IMR-90 (cell line): ENCODE measurements at regions not wholly inside any gene's neighbourhood (a gene's known extent, or its start where the extent isn't known, plus 50 kb on each side); places are given as distances from the start of the nearest gene placed in this dataset.

Source experiments
- ATAC-seq: fragments of 200-7000 bp; cut with Tn5 transposase; 2 replicates; pipeline ENCODE4 v1.9.1; 2020; ENCODE audit warnings: low read depth, mild to moderate bottlenecking, moderate library complexity
- BruUV-seq: library from RNA; stranded (reverse); fragments of 400-500 nt; replicated peaks from 2 replicates; lab custom pipeline; 2021; lab: Mats Ljungman, UMichigan
- CTCF ChIA-PET: fragments of 300-600 bp; formaldehyde crosslinking; extraction: SDS; loops from one replicate; lab custom pipeline; 2021; ENCODE audit warnings: antibody characterized with exemption; lab: Yijun Ruan, JAX
- POLR2A ChIA-PET: fragments of 300-600 bp; sonication (Branson Sonifier 250); formaldehyde crosslinking; loops from one replicate; lab custom pipeline; 2022; ENCODE audit warnings: antibody characterized with exemption; ENCODE audit not compliant: unreplicated experiment; lab: Charles Lee
- DNase-seq: peaks from one replicate; pipeline ENCODE4 v3.0.0; 2013
- H2AFZ ChIP-seq: replicated peaks from 2 replicates; pipeline ENCODE3; 2013; ENCODE audit warnings: low read length, mild to moderate bottlenecking; ENCODE audit not compliant: poor library complexity
- H2AK5ac ChIP-seq: 2 replicates; pipeline ENCODE4 v1.6.1; 2013; ENCODE audit warnings: low read depth, low read length, inconsistent platforms
- H2AK9ac ChIP-seq: replicated peaks from 2 replicates; pipeline ENCODE3; 2013; ENCODE audit warnings: mild to moderate bottlenecking, low read depth, low read length, moderate library complexity; ENCODE audit not compliant: poor library complexity
- H2BK120ac ChIP-seq: 2 replicates; pipeline ENCODE4 v1.6.1; 2013; ENCODE audit warnings: low read depth, low read length, inconsistent platforms
- H2BK15ac ChIP-seq: 3 replicates; pipeline ENCODE4 v1.6.1; 2013; ENCODE audit warnings: low read depth, low read length, inconsistent platforms
- H2BK20ac ChIP-seq: 2 replicates; pipeline ENCODE4 v1.6.1; 2013; ENCODE audit warnings: low read depth, mild to moderate bottlenecking, inconsistent platforms, low read length, moderate library complexity
- H2BK5ac ChIP-seq: 2 replicates; pipeline ENCODE4 v1.6.1; 2013; ENCODE audit warnings: mild to moderate bottlenecking, low read depth, low read length, inconsistent platforms; ENCODE audit not compliant: poor library complexity, severe bottlenecking
- H3K14ac ChIP-seq: replicated peaks from 2 replicates; pipeline ENCODE4 v1.6.1; 2013; ENCODE audit warnings: low read depth, low read length, inconsistent platforms
- H3K18ac ChIP-seq: 2 replicates; pipeline ENCODE4 v1.6.1; 2013; ENCODE audit warnings: low read depth, low read length, control low read depth
- H3K23ac ChIP-seq: 2 replicates; pipeline ENCODE4 v1.6.1; 2013; ENCODE audit warnings: low read depth, low read length, inconsistent platforms
- H3K27ac ChIP-seq: 2 replicates; pipeline ENCODE4 v1.5.1; 2013; ENCODE audit warnings: mild to moderate bottlenecking, control low read depth, low read length; ENCODE audit not compliant: insufficient read depth
- H3K27me3 ChIP-seq: 2 replicates; pipeline ENCODE4 v1.6.1; 2013; ENCODE audit warnings: low read length; ENCODE audit not compliant: control insufficient read depth, insufficient read depth
- H3K36me3 ChIP-seq: 2 replicates; pipeline ENCODE4 v1.6.1; 2013; ENCODE audit warnings: low read length, mixed read lengths; ENCODE audit not compliant: control insufficient read depth, insufficient read depth
- H3K4ac ChIP-seq: 2 replicates; pipeline ENCODE4 v1.6.1; 2013; ENCODE audit warnings: low read depth, low read length, inconsistent platforms
- H3K4me1 ChIP-seq: 2 replicates; pipeline ENCODE4 v1.6.1; 2013; ENCODE audit warnings: low read length, mixed read lengths; ENCODE audit not compliant: control insufficient read depth, insufficient read depth
- H3K4me2 ChIP-seq: 2 replicates; pipeline ENCODE4 v1.6.1; 2013; ENCODE audit warnings: low read depth, mild to moderate bottlenecking, control low read depth, low read length, moderate library complexity
- H3K4me3 ChIP-seq: 2 replicates; pipeline ENCODE4 v1.5.1; 2013; ENCODE audit warnings: low read depth, mild to moderate bottlenecking, control low read depth, low read length, moderate library complexity; ENCODE audit not compliant: insufficient read depth
- H3K56ac ChIP-seq: 2 replicates; pipeline ENCODE4 v1.6.1; 2013; ENCODE audit warnings: low read length, inconsistent platforms; ENCODE audit not compliant: insufficient read depth; ENCODE audit errors: extremely low read depth
- H3K79me1 ChIP-seq, 2 experiments: 2 replicates each; pipeline ENCODE4 v1.6.1; 2013; ENCODE audit warnings: low read length in 2 of 2, inconsistent platforms in 1 of 2, low read depth in 1 of 2
- H3K9ac ChIP-seq: 2 replicates; pipeline ENCODE4 v1.6.1; 2013; ENCODE audit warnings: low read depth, low read length, control low read depth
- H3K9me1 ChIP-seq: 2 replicates; pipeline ENCODE4 v1.6.1; 2013; ENCODE audit warnings: low read length, inconsistent platforms; ENCODE audit not compliant: insufficient read depth
- H3K9me3 ChIP-seq: 2 replicates; pipeline ENCODE4 v1.6.1; 2013; ENCODE audit warnings: low read length; ENCODE audit not compliant: control insufficient read depth, insufficient read depth
- H4K20me1 ChIP-seq: 2 replicates; pipeline ENCODE4 v1.6.1; 2013; ENCODE audit warnings: low read length, inconsistent platforms; ENCODE audit not compliant: insufficient read depth
- H4K5ac ChIP-seq: 2 replicates; pipeline ENCODE4 v1.6.1; 2013; ENCODE audit warnings: mild to moderate bottlenecking, low read depth, low read length, control low read depth
- H4K8ac ChIP-seq, 2 experiments: 2 replicates each; pipeline ENCODE4 v1.6.1; 2013; ENCODE audit warnings: low read depth in 2 of 2, low read length in 2 of 2, control low read depth in 1 of 2, inconsistent platforms in 1 of 2
- H4K91ac ChIP-seq: 2 replicates; pipeline ENCODE4 v1.6.1; 2013; ENCODE audit warnings: low read depth, low read length, inconsistent platforms; ENCODE audit not compliant: insufficient read depth
- CEBPB ChIP-seq: IDR thresholded peaks from 2 replicates; pipeline ENCODE4 v1.6.1; 2012; ENCODE audit warnings: low read depth, low read length, improper control_type of control experiment
- CHD1 ChIP-seq: IDR thresholded peaks from 2 replicates; pipeline ENCODE4 v1.6.1; 2012; ENCODE audit warnings: low read depth, low read length, improper control_type of control experiment
- MAFK ChIP-seq: IDR thresholded peaks from 2 replicates; pipeline ENCODE4 v1.6.1; 2012; ENCODE audit warnings: low read depth, low read length, improper control_type of control experiment
- MAZ ChIP-seq: IDR thresholded peaks from 2 replicates; pipeline ENCODE4 v1.6.1; 2012; ENCODE audit warnings: low read depth, mild to moderate bottlenecking, low read length, improper control_type of control experiment, moderate library complexity, borderline replicate concordance
- MXI1 ChIP-seq: IDR thresholded peaks from 2 replicates; pipeline ENCODE4 v1.6.1; 2012; ENCODE audit warnings: low read depth, mild to moderate bottlenecking, low read length, moderate library complexity, borderline replicate concordance
- NFE2L2 ChIP-seq: fragments of 150-350 bp; IDR thresholded peaks from 2 replicates; pipeline ENCODE4 v1.6.1; 2016; ENCODE audit warnings: low read depth, mild to moderate bottlenecking, low read length
- POLR2A ChIP-seq: IDR thresholded peaks from 2 replicates; pipeline ENCODE4 v1.6.1; 2012; ENCODE audit warnings: mild to moderate bottlenecking, low read depth, low read length
- RFX5 ChIP-seq: IDR thresholded peaks from 2 replicates; pipeline ENCODE4 v1.8.0; 2012; ENCODE audit warnings: low read depth, mild to moderate bottlenecking, low read length, moderate library complexity
- SMC3 ChIP-seq: fragments of 150-350 bp; IDR thresholded peaks from 2 replicates; pipeline ENCODE4 v1.6.1; 2016; ENCODE audit warnings: low read depth, mild to moderate bottlenecking, antibody characterized with exemption, low read length, moderate library complexity
- WGBS, 2 experiments: methylation state at CpG; one replicate each; pipeline versions ENCODE4 v1.1.5 to v1.1.7; 2013; ENCODE audit warnings: missing lambda C conversion rate in 2 of 2; ENCODE audit not compliant: insufficient read length in 1 of 2; ENCODE audit errors: extremely low coverage in 2 of 2; 5-methylcytosine and 5-hydroxymethylcytosine counted together
- dilution Hi-C: fragments of 300-500 bp; cut with HindIII; formaldehyde crosslinking; loops from one replicate; pipeline ENCODE4 v1.14.3; 2018; ENCODE audit warnings: low sequenced_read_pairs; ENCODE audit not compliant: unreplicated experiment
- in situ Hi-C: fragments of 300-500 bp; cut with MboI; formaldehyde crosslinking; loops from 3 replicates; pipeline ENCODE4 v1.14.3; 2019; ENCODE audit warnings: low sequenced_read_pairs, inconsistent platforms, mixed read lengths
- intact Hi-C: fragments of 100-400 bp; cut with micrococcal nuclease; formaldehyde crosslinking; loops from 2 replicates; pipeline ENCODE4 v1.10.0; 2022
- TF ChIP-seq, protein P1 (sequence below): fragments of 150-350 bp; IDR thresholded peaks from 2 replicates; pipeline ENCODE4 v1.6.1; 2016; ENCODE audit warnings: low read depth, mild to moderate bottlenecking, low read length, moderate library complexity, borderline replicate concordance
- TF ChIP-seq, protein P2 (sequence below): fragments of 150-350 bp; IDR thresholded peaks from 2 replicates; pipeline ENCODE4 v1.6.1; 2017; ENCODE audit warnings: mild to moderate bottlenecking, antibody characterized with exemption, low read length, low read depth

DNA sequence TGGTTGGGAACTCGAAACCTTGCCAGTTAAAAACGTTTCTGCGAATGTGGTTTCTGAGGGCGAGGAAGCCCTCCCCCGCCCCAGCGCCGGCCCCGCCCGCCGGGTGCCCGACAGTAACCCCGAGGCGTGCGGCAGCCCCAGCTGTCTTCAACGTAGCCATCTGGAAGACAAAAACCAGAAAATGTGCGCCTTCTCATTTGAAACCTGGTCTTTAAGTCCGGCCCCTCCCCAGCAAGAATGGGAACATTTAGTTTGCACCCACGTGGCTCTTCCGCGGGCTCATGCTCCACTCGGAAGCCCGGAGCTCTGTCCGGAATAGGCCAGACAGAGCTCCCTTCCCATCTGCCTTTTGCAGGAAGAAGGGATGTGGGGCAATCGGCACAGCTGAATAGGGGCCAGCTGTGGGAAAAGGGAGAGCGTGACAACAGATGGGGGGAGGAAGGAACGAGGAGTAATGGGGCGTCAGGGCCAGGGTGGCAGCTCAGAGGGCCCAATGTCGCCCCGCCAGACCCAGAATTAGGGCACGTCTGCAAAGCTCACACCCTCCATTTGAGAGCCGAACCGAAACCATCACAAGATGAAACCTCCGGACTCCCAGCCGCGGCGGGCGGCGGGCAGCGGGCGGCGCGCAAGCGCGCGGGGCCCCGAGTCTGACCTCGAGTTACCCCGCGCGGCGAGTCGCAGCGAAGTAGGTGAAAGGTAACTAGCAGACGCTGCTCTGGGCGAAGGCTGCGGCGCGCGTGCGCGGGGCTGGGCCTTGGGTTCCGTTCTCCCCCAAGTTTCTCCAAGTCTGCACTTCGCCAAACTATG, 63.4 kb upstream of the ABCA1 start (continued):
- TF ChIP-seq, protein P1, sequence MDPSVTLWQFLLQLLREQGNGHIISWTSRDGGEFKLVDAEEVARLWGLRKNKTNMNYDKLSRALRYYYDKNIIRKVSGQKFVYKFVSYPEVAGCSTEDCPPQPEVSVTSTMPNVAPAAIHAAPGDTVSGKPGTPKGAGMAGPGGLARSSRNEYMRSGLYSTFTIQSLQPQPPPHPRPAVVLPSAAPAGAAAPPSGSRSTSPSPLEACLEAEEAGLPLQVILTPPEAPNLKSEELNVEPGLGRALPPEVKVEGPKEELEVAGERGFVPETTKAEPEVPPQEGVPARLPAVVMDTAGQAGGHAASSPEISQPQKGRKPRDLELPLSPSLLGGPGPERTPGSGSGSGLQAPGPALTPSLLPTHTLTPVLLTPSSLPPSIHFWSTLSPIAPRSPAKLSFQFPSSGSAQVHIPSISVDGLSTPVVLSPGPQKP: no peak

DNA sequence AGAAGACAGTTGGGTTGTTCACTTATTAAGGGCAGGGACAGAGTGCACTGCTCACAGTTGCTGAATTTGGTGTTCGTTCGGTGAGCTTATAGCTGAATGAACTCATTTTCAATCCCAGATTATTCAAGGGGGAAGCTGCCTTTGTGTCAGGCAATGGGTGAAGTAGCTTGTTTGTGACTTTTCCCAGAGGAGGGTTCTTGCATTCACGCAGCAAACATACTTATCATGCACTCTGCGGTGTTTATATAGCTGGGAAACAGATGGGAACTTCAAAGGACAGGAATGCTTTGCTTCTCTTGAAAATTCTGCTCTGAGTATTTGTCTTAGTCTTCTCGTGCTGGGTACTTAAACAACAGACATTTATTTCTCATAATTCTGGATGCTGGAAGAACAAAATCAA, 64.7 kb upstream of the ABCA1 start:
- DNase-seq (peak; percentile 90), ATAC-seq (no peak)
- Histone ChIP-seq H2BK20ac (peak overlapping the region; percentile 93), H2BK15ac (peak overlapping the region; percentile 96; the same call in 2 of the 3 replicates), H2AFZ (no peak overlapping the region), H3K79me1 (peaks cover 0 to 5% of the 10 kb centered on the region in 2 experiments; a peak in 1 of 4 replicates), H4K20me1 (no peaks in the 10 kb centered on the region), H3K4me3 (no peak overlapping the region), H4K91ac (peak overlapping the region; percentile 88), H3K4me1 (peaks cover 25% of the 10 kb centered on the region), H3K14ac (peak overlapping the region; percentile 86; the same call in 1 of the 2 replicates), H2BK120ac (peak overlapping the region; percentile 70), H3K9me3 (no peaks in the 10 kb centered on the region), H3K9ac (no peak overlapping the region), H3K18ac (peak overlapping the region; percentile 72), H3K36me3 (no peaks in the 10 kb centered on the region), H3K4me2 (peak overlapping the region; percentile 32; the same call in 1 of the 2 replicates), H3K27me3 (no peaks in the 10 kb centered on the region), H2AK5ac (peak overlapping the region; percentile 21; the same call in 1 of the 2 replicates), H2BK5ac (peak overlapping the region; percentile 86), H2AK9ac (no peak overlapping the region), H3K4ac (peak overlapping the region; percentile 94), H3K9me1 (peaks cover 16% of the 10 kb centered on the region), H3K56ac (peak overlapping the region; percentile 30; the same call in 1 of the 2 replicates), H4K5ac (peak overlapping the region; percentile 58), H3K23ac (peak overlapping the region; percentile 82; the same call in 1 of the 2 replicates), H4K8ac (peak overlapping the region; percentile 87 to 89; a peak in 3 of 4 replicates), H3K27ac (peak overlapping the region; percentile 83; the same call in 1 of the 2 replicates)
- WGBS, 2 experiments: 0% methylated on average over 1 of the region's 5 CpGs; no CpG with 5 or more reads in 1 of the 2 experiments
- intact Hi-C loops: loop anchor here (5.0 to 10.0 kb wide), 4 partner anchors 128 to 422 kb away; partner anchors contain the start of gene SLC44A1
- ChIA-PET POLR2A (no interaction called here), CTCF (interaction anchor here (0.6 kb wide), 1 partner anchor 76 kb away, joined by 4 read pairs; no protein-coding TSS in a partner anchor)
- BruUV-seq: no TSS peak
- in situ Hi-C loops: loop anchor here (25.0 kb wide), 1 partner anchor 145 kb away; no protein-coding TSS in a partner anchor
- dilution Hi-C loops: no loop called here
- no peak for TF ChIP-seq POLR2A
- TF ChIP-seq MAFK: no peak
- TF ChIP-seq, protein P1: no peak
- no peak for TF ChIP-seq MXI1
- no peak for TF ChIP-seq CEBPB
- no peak for TF ChIP-seq MAZ
- no peak for TF ChIP-seq CHD1
- no peak for TF ChIP-seq RFX5
- TF ChIP-seq, protein P2, sequence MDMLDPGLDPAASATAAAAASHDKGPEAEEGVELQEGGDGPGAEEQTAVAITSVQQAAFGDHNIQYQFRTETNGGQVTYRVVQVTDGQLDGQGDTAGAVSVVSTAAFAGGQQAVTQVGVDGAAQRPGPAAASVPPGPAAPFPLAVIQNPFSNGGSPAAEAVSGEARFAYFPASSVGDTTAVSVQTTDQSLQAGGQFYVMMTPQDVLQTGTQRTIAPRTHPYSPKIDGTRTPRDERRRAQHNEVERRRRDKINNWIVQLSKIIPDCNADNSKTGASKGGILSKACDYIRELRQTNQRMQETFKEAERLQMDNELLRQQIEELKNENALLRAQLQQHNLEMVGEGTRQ: no peak
- no peak for TF ChIP-seq SMC3
- no peak for TF ChIP-seq NFE2L2
